Endothelial cell (in vitro differentiated cells): ENCODE measurements at regions not wholly inside any gene's neighbourhood (a gene's known extent, or its start where the extent isn't known, plus 50 kb on each side); places are given as distances from the start of the nearest gene placed in this dataset.

ENCODE experiments used
- DNase-seq: peaks from one replicate; pipeline ENCODE4 v3.0.0; 2021; ENCODE audit warnings: low spot score
- H3K27ac Mint-ChIP-seq: one replicate; pipeline ENCODE4 v1.8.0; 2021; ENCODE audit warnings: mixed read lengths, inconsistent platforms; ENCODE audit not compliant: unreplicated experiment
- H3K27me3 Mint-ChIP-seq: one replicate; pipeline ENCODE4 v1.8.0; 2021; ENCODE audit warnings: mild to moderate bottlenecking, moderate library complexity, mixed read lengths, inconsistent platforms; ENCODE audit not compliant: unreplicated experiment
- H3K36me3 Mint-ChIP-seq: one replicate; pipeline ENCODE4 v1.8.0; 2021; ENCODE audit warnings: mild to moderate bottlenecking, low read depth, mixed read lengths, inconsistent platforms; ENCODE audit not compliant: unreplicated experiment
- H3K4me1 Mint-ChIP-seq: one replicate; pipeline ENCODE4 v1.8.0; 2021; ENCODE audit warnings: mild to moderate bottlenecking, mixed read lengths, inconsistent platforms; ENCODE audit not compliant: unreplicated experiment
- H3K4me3 Mint-ChIP-seq: one replicate; pipeline ENCODE4 v1.8.0; 2021; ENCODE audit warnings: mild to moderate bottlenecking, mixed read lengths, inconsistent platforms; ENCODE audit not compliant: unreplicated experiment
- H3K9me3 Mint-ChIP-seq: one replicate; pipeline ENCODE4 v1.8.0; 2021; ENCODE audit warnings: mixed read lengths, inconsistent platforms; ENCODE audit not compliant: unreplicated experiment
- TF ChIP-seq, protein P1 (sequence below): fragments of 200-600 bp; sonication (generic); IDR thresholded peaks from one replicate; pipeline ENCODE4 v1.5.0; 2021; ENCODE audit warnings: antibody characterized with exemption; ENCODE audit not compliant: unreplicated experiment

DNA sequence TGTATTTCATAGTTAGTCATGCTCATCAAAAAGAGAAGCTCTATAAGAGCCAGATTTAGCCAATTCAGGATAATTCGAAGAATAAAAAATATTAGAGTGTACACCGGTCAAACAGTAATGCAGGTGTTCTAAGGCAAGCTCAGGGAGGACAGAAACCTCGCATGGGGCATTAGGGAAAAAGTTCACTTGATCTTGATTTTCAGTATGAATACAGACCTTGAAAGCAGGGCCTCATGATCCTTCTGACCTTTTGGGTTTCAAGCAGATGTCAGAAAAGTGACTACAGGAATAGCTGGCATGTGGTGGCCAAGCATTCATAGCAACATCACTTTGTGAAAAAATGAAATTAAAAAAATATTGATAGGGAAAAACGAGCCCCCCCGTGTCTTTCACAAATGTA lies 394.9 kb downstream of the KIF4B start:
- Mint-ChIP-seq H3K4me1 (no peaks in the 10 kb centered on the region), H3K36me3 (no peaks in the 10 kb centered on the region), H3K27ac (no peak overlapping the region), H3K9me3 (no peaks in the 10 kb centered on the region), H3K27me3 (no peaks in the 10 kb centered on the region), H3K4me3 (no peak overlapping the region)
- DNase-seq = no peak
- TF ChIP-seq, protein P1, sequence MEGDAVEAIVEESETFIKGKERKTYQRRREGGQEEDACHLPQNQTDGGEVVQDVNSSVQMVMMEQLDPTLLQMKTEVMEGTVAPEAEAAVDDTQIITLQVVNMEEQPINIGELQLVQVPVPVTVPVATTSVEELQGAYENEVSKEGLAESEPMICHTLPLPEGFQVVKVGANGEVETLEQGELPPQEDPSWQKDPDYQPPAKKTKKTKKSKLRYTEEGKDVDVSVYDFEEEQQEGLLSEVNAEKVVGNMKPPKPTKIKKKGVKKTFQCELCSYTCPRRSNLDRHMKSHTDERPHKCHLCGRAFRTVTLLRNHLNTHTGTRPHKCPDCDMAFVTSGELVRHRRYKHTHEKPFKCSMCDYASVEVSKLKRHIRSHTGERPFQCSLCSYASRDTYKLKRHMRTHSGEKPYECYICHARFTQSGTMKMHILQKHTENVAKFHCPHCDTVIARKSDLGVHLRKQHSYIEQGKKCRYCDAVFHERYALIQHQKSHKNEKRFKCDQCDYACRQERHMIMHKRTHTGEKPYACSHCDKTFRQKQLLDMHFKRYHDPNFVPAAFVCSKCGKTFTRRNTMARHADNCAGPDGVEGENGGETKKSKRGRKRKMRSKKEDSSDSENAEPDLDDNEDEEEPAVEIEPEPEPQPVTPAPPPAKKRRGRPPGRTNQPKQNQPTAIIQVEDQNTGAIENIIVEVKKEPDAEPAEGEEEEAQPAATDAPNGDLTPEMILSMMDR = no peak

DNA sequence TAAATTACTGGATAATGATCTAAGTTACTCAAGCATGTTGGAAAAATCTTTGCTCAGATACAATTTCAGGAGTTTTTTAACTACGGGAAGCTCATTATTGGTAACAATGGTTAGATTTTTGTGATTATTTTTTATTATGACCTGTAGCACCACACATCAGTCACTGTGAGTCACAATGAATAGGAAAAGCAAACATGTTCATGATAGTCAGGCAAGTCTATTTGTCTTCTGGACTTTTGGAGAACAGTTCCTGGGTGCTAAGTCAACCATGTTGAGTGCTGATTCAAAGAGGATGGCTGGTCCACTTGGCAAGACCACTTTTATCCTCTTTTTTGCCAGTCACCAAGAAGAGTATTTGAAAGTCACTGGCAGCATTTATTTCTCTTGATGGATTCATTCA lies 403.2 kb downstream of the KIF4B start:
- no peaks in the 10 kb centered on the region for H3K27me3 Mint-ChIP-seq
- no peaks in the 10 kb centered on the region for H3K36me3 Mint-ChIP-seq
- no peak overlapping the region for H3K27ac Mint-ChIP-seq
- no peak for DNase-seq
- no peak overlapping the region for H3K4me3 Mint-ChIP-seq
- TF ChIP-seq, protein P1 = no peak
- H3K4me1 Mint-ChIP-seq = no peaks in the 10 kb centered on the region
- H3K9me3 Mint-ChIP-seq = no peaks in the 10 kb centered on the region

DNA sequence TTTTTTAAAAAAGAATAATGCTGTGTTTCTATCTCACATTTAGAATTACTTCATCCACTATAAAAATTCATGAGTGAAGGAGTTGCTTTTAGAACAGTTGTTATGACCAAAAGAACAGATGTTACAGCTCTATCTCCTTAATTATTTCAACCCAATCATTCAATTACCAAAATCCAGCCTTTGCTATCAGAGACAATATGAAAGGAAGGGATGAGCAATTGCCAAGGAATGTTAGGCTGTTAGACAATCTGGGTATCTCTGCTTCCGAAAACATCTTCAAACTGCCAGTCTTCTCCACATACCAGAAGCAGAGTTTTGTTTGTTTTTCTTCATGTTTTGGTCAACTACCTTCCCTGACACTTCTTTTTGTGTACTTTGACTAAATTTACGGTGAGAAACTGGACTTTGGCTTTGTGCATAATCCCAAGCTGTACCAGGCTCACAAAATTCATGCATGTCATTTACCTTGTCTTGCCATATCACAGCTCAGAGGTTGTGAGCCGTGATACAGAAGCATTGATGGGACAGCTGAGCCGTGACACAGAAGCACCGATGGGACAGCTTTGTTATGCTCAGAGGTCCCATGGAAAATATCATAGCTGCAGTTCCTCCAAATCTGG lies 405.5 kb downstream of the KIF4B start:
- H3K27ac Mint-ChIP-seq = no peak overlapping the region
- H3K4me3 Mint-ChIP-seq = no peak overlapping the region

DNA sequence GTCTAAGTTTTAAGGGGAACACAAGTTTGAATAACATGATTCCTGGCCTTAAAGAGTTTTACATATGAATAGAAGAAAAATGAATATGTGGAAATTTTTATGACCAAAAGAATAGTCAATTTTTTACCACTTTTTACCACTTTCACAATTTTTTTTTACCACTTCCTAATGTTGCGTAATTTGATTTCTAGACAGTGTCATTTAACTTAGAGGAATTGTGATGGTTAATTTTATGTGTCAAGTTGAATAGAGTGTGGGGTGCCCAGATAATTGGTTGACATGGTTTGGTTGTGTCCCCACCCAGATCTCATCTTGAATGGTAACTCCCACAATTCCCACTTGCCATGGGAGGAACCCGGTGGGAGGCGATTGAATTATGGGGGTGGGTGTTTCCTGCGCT lies 416.6 kb downstream of the KIF4B start:
- TF ChIP-seq, protein P1 = no peak
- no peak overlapping the region for H3K27ac Mint-ChIP-seq
- no peaks in the 10 kb centered on the region for H3K9me3 Mint-ChIP-seq
- H3K36me3 Mint-ChIP-seq = no peaks in the 10 kb centered on the region
- peaks cover 9% of the 10 kb centered on the region for H3K4me1 Mint-ChIP-seq
- DNase-seq = no peak
- H3K27me3 Mint-ChIP-seq = no peaks in the 10 kb centered on the region
- no peak overlapping the region for H3K4me3 Mint-ChIP-seq

More for the DNA sequence above, 405.5 kb downstream of the KIF4B start:
- TF ChIP-seq, protein P1 = no peak
- no peaks in the 10 kb centered on the region for H3K4me1 Mint-ChIP-seq
- no peaks in the 10 kb centered on the region for H3K36me3 Mint-ChIP-seq
- DNase-seq = no peak
- no peaks in the 10 kb centered on the region for H3K27me3 Mint-ChIP-seq
- H3K9me3 Mint-ChIP-seq = no peaks in the 10 kb centered on the region

DNA sequence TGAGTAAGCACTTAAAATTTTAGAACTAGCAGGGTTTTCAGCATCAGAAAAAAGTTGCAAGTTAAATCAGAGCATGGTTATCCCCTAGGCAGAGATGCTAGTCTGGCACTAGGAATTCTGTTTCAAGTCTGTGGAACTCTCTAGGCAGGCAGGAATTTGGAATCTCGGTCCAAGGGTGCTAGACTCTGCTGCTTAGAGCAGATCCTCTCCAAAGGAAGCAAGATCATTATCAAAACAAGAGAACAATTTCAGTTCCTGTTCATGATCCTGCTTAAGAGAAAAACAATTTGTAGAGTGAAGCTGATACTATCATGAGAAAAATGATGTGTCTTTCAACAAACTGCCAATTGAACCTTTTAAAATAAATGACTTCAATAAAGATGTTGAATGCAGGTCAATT lies 420.7 kb downstream of the KIF4B start:
- Mint-ChIP-seq H3K36me3 (no peaks in the 10 kb centered on the region), H3K4me3 (no peak overlapping the region), H3K27me3 (no peaks in the 10 kb centered on the region), H3K9me3 (no peaks in the 10 kb centered on the region), H3K27ac (no peak overlapping the region), H3K4me1 (peaks cover 9% of the 10 kb centered on the region)
- TF ChIP-seq, protein P1 = no peak
- DNase-seq = no peak
